K562 (cell line): ENCODE measurements at regions not wholly inside any gene's neighbourhood (a gene's known extent, or its start where the extent isn't known, plus 50 kb on each side); places are given as distances from the start of the nearest gene placed in this dataset.

Source experiments
- ATAC-seq: fragments of 200-7000 bp; cut with Tn5 transposase; 3 replicates; pipeline ENCODE4 v1.9.1; 2020; ENCODE audit warnings: moderate library complexity
- BruUV-seq: library from RNA; stranded (reverse); fragments of 400-500 nt; replicated peaks from 2 replicates; lab custom pipeline; 2021; lab: Mats Ljungman, UMichigan
- CTCF ChIA-PET: fragments of 300-600 bp; formaldehyde crosslinking; extraction: SDS; loops from one replicate; lab custom pipeline; 2021; ENCODE audit warnings: low intra/inter-chr PET ratio; lab: Yijun Ruan, JAX
- POLR2A ChIA-PET: fragments of 300-600, 350-650 bp; sonication (Branson Sonifier 250); formaldehyde crosslinking; extraction: SDS; loops from one replicate; lab custom pipeline; 2021; ENCODE audit warnings: antibody characterized with exemption, inconsistent platforms; lab: Yijun Ruan, JAX
- DNase-seq, 4 experiments: peaks; one replicate each; pipeline versions ENCODE4 v3.0.0 to v3.0.0-alpha.2; 2011 to 2018; ENCODE audit warnings: low spot score in 3 of 4, mixed read lengths in 3 of 4; ENCODE audit errors: extremely low read depth in 1 of 4
- FAIRE-seq: peaks from 2 replicates; lab custom pipeline; 2011; peaks lifted over from hg19 to GRCh38; lab: Jason Lieb, UNC
- H2AFZ ChIP-seq: 2 replicates; pipeline ENCODE4 v1.6.0; 2011; ENCODE audit warnings: low read depth, low read length, control low read depth, inconsistent platforms
- H3K27ac ChIP-seq: fragments of 200-600 bp; 3 replicates; pipeline ENCODE4 v1.8.0; 2011; ENCODE audit warnings: low read depth, mild to moderate bottlenecking, control low read depth, inconsistent platforms, low read length, moderate library complexity, mixed read lengths; ENCODE audit errors: extremely low read depth
- H3K27me3 ChIP-seq, 2 experiments: fragments of 300-600 bp in 1 of 2; 2 replicates in 1 of 2; 3 replicates in 1 of 2; pipeline versions ENCODE4 v1.6.0 to v1.8.0; 2011; ENCODE audit warnings: inconsistent platforms in 2 of 2, low read length in 2 of 2, mild to moderate bottlenecking in 1 of 2, mixed read lengths in 1 of 2, moderate library complexity in 1 of 2; ENCODE audit not compliant: control insufficient read depth in 2 of 2, insufficient read depth in 2 of 2
- H3K36me3 ChIP-seq: fragments of 300-600 bp; 3 replicates; pipeline ENCODE4 v1.8.0; 2011; ENCODE audit warnings: mild to moderate bottlenecking, low read length, inconsistent platforms; ENCODE audit not compliant: control insufficient read depth, insufficient read depth
- H3K4me1 ChIP-seq, 2 experiments: fragments of 200-600 bp in 1 of 2; replicated peaks in 1 of 2; 2 replicates in 1 of 2; 3 replicates in 1 of 2; pipeline versions ENCODE4 v1.5.1 to v1.8.0; 2011; ENCODE audit warnings: inconsistent platforms in 2 of 2, low read length in 2 of 2, mild to moderate bottlenecking in 1 of 2, mixed read lengths in 1 of 2, moderate library complexity in 1 of 2; ENCODE audit not compliant: control insufficient read depth in 2 of 2, insufficient read depth in 2 of 2
- H3K4me2 ChIP-seq: 2 replicates; pipeline ENCODE4 v1.6.1; 2011; ENCODE audit warnings: low read length, control low read depth, inconsistent platforms, mixed read lengths; ENCODE audit not compliant: insufficient read depth
- H3K4me3 ChIP-seq: fragments of 200-600 bp; sonication (generic), shearing (Covaris generic); 2 replicates; pipeline ENCODE4 v1.5.1; 2016; ENCODE audit warnings: control low read depth, inconsistent platforms
- H3K79me2 ChIP-seq: fragments of 200-600 bp; 3 replicates; pipeline ENCODE4 v1.8.0; 2011; ENCODE audit warnings: low read length, inconsistent platforms; ENCODE audit not compliant: control insufficient read depth, insufficient read depth
- H3K9ac ChIP-seq, 2 experiments: 2 replicates each; pipeline versions ENCODE4 v1.6.0 to v1.6.1; 2011; ENCODE audit warnings: low read depth in 2 of 2, low read length in 2 of 2, control low read depth in 1 of 2, inconsistent platforms in 1 of 2, mild to moderate bottlenecking in 1 of 2, mixed read lengths in 1 of 2; ENCODE audit not compliant: insufficient read depth in 1 of 2
- H3K9me1 ChIP-seq: one replicate; pipeline ENCODE4 v1.6.0; 2011; ENCODE audit warnings: inconsistent platforms, mild to moderate bottlenecking, low read length, moderate library complexity; ENCODE audit not compliant: control insufficient read depth, insufficient read depth
- H3K9me3 ChIP-seq: replicated peaks from 2 replicates; pipeline ENCODE4 v1.5.1; 2011; ENCODE audit warnings: low read depth, low read length, inconsistent platforms; ENCODE audit not compliant: control insufficient read depth, insufficient read depth
- H4K20me1 ChIP-seq: replicated peaks from 2 replicates; pipeline ENCODE4 v1.6.1; 2011; ENCODE audit warnings: low read length, inconsistent platforms, mixed read lengths; ENCODE audit not compliant: control insufficient read depth, insufficient read depth
- PRMT5 ChIP-seq: sonication (generic); formaldehyde crosslinking; IDR thresholded peaks from 2 replicates; pipeline ENCODE4 v1.5.0; 2020; ENCODE audit warnings: missing genetic modification reagents
- RUNX1 ChIP-seq: sonication (generic); IDR thresholded peaks from 2 replicates; pipeline ENCODE4 v1.6.1; 2016; ENCODE audit warnings: antibody characterized with exemption, low read depth
- WGBS: fragments of 100-300 bp; shearing (Covaris generic); methylation state at CpG from one replicate; pipeline ENCODE4 v1.1.6; 2016; ENCODE audit warnings: low coverage, mixed read lengths; ENCODE audit not compliant: insufficient coverage; ENCODE audit errors: missing lambda C conversion rate; 5-methylcytosine and 5-hydroxymethylcytosine counted together
- in situ Hi-C: fragments of 300-500 bp; cut with MboI; formaldehyde crosslinking; loops from 4 replicates; pipeline ENCODE4 v1.15.0; 2018; ENCODE audit warnings: inconsistent platforms, mixed read lengths
- intact Hi-C: fragments of 100-400 bp; cut with micrococcal nuclease; formaldehyde crosslinking; loops from 2 replicates; pipeline ENCODE4 v1.14.2; 2022
- TF ChIP-seq, protein P1 (sequence below), 2 experiments: fragments of 200-800 bp in 1 of 2; sonication (Bioruptor generic) in 1 of 2; sonication (generic) in 1 of 2; formaldehyde crosslinking in 1 of 2; IDR thresholded peaks in 1 of 2; conservative IDR thresholded peaks in 1 of 2; 2 replicates each; pipeline versions ENCODE4 v1.5.0 to v1.6.1; 2016 to 2020; ENCODE audit warnings: missing compliant biosample characterization in 1 of 2, missing genetic modification characterization in 1 of 2, missing genetic modification reagents in 1 of 2
- TF ChIP-seq, protein P2 (sequence below): fragments of 250-450 bp; sonication (Bioruptor Pico); IDR thresholded peaks from 2 replicates; pipeline ENCODE4 v1.8.0; 2022; ENCODE audit warnings: moderate library complexity, mild to moderate bottlenecking, inconsistent platforms

DNA sequence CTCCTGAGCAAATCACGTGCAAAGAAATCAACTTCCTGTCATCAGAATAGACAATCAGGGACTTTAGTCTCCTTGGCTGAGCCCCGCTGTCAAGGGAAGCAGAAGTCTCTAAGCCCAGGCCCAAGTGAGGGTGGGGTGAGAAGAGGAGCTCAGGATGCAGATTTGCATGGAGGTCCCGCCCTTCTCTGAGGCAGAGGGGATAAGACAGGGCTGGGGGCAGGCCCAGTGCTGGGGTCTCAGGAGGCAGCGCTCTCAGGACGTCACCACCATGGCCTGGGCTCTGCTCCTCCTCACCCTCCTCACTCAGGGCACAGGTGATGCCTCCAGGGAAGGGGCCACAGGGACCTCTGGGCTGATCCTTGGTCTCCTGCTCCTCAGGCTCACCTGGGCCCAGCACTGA lies 65.1 kb upstream of the IGLL5 start (continued):
- TF ChIP-seq, protein P1, sequence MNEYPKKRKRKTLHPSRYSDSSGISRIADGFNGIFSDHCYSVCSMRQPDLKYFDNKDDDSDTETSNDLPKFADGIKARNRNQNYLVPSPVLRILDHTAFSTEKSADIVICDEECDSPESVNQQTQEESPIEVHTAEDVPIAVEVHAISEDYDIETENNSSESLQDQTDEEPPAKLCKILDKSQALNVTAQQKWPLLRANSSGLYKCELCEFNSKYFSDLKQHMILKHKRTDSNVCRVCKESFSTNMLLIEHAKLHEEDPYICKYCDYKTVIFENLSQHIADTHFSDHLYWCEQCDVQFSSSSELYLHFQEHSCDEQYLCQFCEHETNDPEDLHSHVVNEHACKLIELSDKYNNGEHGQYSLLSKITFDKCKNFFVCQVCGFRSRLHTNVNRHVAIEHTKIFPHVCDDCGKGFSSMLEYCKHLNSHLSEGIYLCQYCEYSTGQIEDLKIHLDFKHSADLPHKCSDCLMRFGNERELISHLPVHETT (CRISPR knock-in tag; conservative IDR thresholded peaks at IDR 0.05 in 1 of 2, IDR thresholded peaks at IDR 0.05 in 1 of 2) = peak in 1 of 2 experiments; percentile 63; a peak in 1 of 4 replicates
- TF ChIP-seq, all 486 proteins: peak for 6; not testable (repeated sequence) for 480

DNA sequence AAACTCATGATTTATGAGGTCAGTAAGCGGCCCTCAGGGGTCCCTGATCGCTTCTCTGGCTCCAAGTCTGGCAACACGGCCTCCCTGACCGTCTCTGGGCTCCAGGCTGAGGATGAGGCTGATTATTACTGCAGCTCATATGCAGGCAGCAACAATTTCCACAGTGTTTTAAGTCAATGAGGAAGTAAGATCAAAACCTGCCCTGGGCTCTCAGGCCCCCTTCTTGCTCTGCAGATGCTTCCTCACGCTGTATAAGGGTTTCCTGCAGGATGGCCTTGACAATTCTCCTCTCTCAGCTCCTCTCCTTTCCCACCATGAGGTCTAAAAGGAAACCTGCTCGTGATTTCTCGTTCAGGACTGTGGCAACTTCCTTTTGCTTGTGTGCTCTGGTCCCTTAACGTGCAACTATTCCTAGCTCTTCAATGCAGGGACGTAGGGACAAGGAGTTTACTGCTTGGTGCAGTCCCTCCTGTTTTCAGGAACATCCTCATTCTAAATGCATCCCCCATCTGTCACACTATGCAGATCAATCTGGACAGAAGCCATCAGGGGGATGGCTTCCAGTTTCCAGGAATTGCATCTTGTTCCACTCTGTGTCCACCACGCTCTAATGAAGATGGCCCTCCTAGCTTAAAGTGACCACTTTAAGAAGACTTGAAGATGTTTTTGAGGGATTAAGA lies 64.3 kb upstream of the IGLL5 start:
- CTCF ChIA-PET = interaction anchor here (0.7 kb wide), 1 partner anchor 116 kb away, joined by 3 read pairs; no protein-coding TSS in a partner anchor
- H3K9me3 ChIP-seq = no peaks in the 10 kb centered on the region
- ATAC-seq = peak; percentile 7; the same call in 2 of the 3 replicates
- no peak overlapping the region for H3K9ac ChIP-seq
- H3K9me1 ChIP-seq = peaks cover 4% of the 10 kb centered on the region
- no peak overlapping the region for H3K27ac ChIP-seq
- DNase-seq = peak in 1 of 4 experiments; percentile 51
- FAIRE-seq = no peak
- BruUV-seq = no TSS peak
- WGBS = under 1% methylated on average over 10 of the region's 10 CpGs
- H3K79me2 ChIP-seq = no peaks in the 10 kb centered on the region
- H3K4me3 ChIP-seq = no peak overlapping the region
- no peak overlapping the region for H3K4me2 ChIP-seq
- H3K4me1 ChIP-seq = no peaks in the 10 kb centered on the region
- POLR2A ChIA-PET = interaction anchor here (0.7 to 3.6 kb wide), 20 partner anchors 9 to 253 kb away, joined by 3 to 41 read pairs (median 3); no protein-coding TSS in a partner anchor
- H4K20me1 ChIP-seq = peaks cover 33% of the 10 kb centered on the region
- in situ Hi-C loops = no loop called here
- H3K36me3 ChIP-seq = no peaks in the 10 kb centered on the region
- no peak overlapping the region for H2AFZ ChIP-seq
- peaks cover 15 to 42% of the 10 kb centered on the region in 2 experiments for H3K27me3 ChIP-seq
- intact Hi-C loops = no loop called here
- peak; percentile 13; the same call in 1 of the 2 replicates for TF ChIP-seq RUNX1
- TF ChIP-seq PRMT5 (CRISPR knock-in tag) = 0 out of 2 replicates have a peak, but pooled peaks have one; percentile 22
- TF ChIP-seq, protein P2, sequence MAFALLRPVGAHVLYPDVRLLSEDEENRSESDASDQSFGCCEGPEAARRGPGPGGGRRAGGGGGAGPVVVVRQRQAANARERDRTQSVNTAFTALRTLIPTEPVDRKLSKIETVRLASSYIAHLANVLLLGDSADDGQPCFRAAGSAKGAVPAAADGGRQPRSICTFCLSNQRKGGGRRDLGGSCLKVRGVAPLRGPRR = no peak
